ENCODE measurements at regions not wholly inside any gene's neighbourhood (a gene's known extent, or its start where the extent isn't known, plus 50 kb on each side); places are given as distances from the start of the nearest gene placed in this dataset.

GRCh38 chr6:126172131-126172530 lies 167.8 kb upstream of the CENPW start:
- TF ChIP-seq EZH2 (IDR thresholded peaks at IDR 0.05; ENCODE audit: low read depth), result no peak
- no peak for TF ChIP-seq CTCF (conservative IDR thresholded peaks at IDR 0.05)

Measured in PC-9 (cell line).